ENCODE measurements at regions not wholly inside any gene's neighbourhood (a gene's known extent, or its start where the extent isn't known, plus 50 kb on each side); places are given as distances from the start of the nearest gene placed in this dataset.

DNA sequence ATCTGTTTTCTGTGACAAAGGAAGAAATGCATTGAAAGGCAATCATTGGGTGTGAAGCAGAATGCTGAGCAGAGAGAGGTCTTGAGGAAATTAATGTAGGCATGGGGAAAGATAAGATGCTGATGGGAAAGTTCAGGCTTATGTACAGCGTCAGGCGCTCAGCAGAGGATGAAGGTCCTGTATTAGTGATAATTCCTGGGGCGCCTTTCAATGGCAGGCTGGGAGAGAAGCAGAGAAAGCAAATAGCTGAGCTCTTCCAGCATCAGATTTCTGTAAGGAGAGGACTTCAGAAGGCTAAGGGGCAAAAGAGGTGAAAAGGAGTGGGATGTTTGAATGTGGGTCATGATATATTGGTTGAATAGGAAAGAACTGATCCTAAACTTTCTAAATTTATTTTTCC, 129.8 kb downstream of the HNMT start:
- TF ChIP-seq RAD21 (IDR thresholded peaks at IDR 0.05; ENCODE audit: low read depth) (no peak), TCF12 (IDR thresholded peaks at IDR 0.05; ENCODE audit: low read depth) (no peak), EP300 (IDR thresholded peaks at IDR 0.05; ENCODE audit: borderline replicate concordance) (no peak), ZBTB7A (IDR thresholded peaks at IDR 0.05; ENCODE audit: low read depth) (no peak), TAF1 (IDR thresholded peaks at IDR 0.05; ENCODE audit: low read depth) (no peak), YY1 (IDR thresholded peaks at IDR 0.05; ENCODE audit: low read depth) (no peak), CREB1 (IDR thresholded peaks at IDR 0.05; ENCODE audit: low read depth) (no peak), NFIC (IDR thresholded peaks at IDR 0.05) (no peak), FOXM1 (IDR thresholded peaks at IDR 0.05; ENCODE audit: borderline replicate concordance, low read depth) (no peak)
- TF ChIP-seq, protein P1, sequence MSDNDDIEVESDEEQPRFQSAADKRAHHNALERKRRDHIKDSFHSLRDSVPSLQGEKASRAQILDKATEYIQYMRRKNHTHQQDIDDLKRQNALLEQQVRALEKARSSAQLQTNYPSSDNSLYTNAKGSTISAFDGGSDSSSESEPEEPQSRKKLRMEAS (IDR thresholded peaks at IDR 0.05), result no peak
- TF ChIP-seq, protein P2, sequence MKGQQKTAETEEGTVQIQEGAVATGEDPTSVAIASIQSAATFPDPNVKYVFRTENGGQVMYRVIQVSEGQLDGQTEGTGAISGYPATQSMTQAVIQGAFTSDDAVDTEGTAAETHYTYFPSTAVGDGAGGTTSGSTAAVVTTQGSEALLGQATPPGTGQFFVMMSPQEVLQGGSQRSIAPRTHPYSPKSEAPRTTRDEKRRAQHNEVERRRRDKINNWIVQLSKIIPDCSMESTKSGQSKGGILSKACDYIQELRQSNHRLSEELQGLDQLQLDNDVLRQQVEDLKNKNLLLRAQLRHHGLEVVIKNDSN (IDR thresholded peaks at IDR 0.05), result no peak

DNA sequence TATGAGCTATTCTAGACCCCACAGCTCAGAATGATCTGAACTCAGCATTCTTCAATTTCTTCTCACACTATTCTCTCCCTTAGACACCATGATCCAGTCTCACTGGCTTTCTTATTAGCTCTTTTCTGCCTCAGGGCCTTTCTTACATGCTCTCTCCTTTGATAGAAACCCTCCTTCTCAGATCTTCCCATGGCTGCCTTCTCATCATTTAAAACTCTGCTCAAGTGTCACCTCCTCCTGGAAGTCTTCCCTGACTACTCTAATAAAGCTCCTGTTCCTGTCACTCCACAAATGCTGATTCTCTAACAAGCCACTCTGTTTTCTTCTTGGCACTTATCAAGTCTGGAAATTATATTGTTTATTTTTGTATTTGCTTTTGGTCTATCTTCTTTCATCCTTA, 131.1 kb downstream of the HNMT start:
- TF ChIP-seq CREB1 (IDR thresholded peaks at IDR 0.05; ENCODE audit: low read depth) (no peak), FOXM1 (IDR thresholded peaks at IDR 0.05; ENCODE audit: borderline replicate concordance, low read depth) (no peak), RAD21 (IDR thresholded peaks at IDR 0.05; ENCODE audit: low read depth) (no peak), EGR1 (IDR thresholded peaks at IDR 0.05) (no peak), TAF1 (IDR thresholded peaks at IDR 0.05; ENCODE audit: low read depth) (no peak)
- TF ChIP-seq, protein P1 (IDR thresholded peaks at IDR 0.05), result no peak
- TF ChIP-seq, protein P3, sequence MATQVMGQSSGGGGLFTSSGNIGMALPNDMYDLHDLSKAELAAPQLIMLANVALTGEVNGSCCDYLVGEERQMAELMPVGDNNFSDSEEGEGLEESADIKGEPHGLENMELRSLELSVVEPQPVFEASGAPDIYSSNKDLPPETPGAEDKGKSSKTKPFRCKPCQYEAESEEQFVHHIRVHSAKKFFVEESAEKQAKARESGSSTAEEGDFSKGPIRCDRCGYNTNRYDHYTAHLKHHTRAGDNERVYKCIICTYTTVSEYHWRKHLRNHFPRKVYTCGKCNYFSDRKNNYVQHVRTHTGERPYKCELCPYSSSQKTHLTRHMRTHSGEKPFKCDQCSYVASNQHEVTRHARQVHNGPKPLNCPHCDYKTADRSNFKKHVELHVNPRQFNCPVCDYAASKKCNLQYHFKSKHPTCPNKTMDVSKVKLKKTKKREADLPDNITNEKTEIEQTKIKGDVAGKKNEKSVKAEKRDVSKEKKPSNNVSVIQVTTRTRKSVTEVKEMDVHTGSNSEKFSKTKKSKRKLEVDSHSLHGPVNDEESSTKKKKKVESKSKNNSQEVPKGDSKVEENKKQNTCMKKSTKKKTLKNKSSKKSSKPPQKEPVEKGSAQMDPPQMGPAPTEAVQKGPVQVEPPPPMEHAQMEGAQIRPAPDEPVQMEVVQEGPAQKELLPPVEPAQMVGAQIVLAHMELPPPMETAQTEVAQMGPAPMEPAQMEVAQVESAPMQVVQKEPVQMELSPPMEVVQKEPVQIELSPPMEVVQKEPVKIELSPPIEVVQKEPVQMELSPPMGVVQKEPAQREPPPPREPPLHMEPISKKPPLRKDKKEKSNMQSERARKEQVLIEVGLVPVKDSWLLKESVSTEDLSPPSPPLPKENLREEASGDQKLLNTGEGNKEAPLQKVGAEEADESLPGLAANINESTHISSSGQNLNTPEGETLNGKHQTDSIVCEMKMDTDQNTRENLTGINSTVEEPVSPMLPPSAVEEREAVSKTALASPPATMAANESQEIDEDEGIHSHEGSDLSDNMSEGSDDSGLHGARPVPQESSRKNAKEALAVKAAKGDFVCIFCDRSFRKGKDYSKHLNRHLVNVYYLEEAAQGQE (IDR thresholded peaks at IDR 0.05; ENCODE audit: low read depth), result no peak

DNA sequence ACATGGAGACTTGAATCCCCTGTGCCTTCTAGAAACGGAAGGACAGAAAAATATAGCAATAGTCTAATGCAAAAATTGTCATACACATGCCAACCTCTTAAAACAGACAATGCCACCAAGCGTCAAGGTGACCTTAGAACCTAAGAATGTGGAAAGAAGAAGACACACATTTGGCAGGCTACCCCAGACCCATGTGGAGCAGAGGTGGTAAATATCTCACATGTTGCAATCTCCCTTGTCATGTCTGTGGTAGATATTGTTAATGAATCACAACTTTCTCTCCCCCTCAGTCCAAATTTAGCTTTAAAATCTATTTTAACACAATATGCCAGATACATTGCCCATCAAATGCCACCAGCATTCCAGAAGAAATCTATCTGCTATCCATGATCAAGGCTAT, 137.4 kb downstream of the HNMT start:
- TF ChIP-seq CEBPB (IDR thresholded peaks at IDR 0.05) (no peak), YY1 (IDR thresholded peaks at IDR 0.05; ENCODE audit: low read depth) (no peak), EGR1 (IDR thresholded peaks at IDR 0.05) (no peak), TCF12 (IDR thresholded peaks at IDR 0.05; ENCODE audit: low read depth) (no peak), NFIC (IDR thresholded peaks at IDR 0.05) (no peak), TAF1 (IDR thresholded peaks at IDR 0.05; ENCODE audit: low read depth) (no peak), RAD21 (IDR thresholded peaks at IDR 0.05; ENCODE audit: low read depth) (no peak), CREB1 (IDR thresholded peaks at IDR 0.05; ENCODE audit: low read depth) (no peak), TEAD4 (IDR thresholded peaks at IDR 0.05) (no peak), EP300 (IDR thresholded peaks at IDR 0.05; ENCODE audit: borderline replicate concordance) (no peak), FOXM1 (IDR thresholded peaks at IDR 0.05; ENCODE audit: borderline replicate concordance, low read depth) (no peak), ZBTB7A (IDR thresholded peaks at IDR 0.05; ENCODE audit: low read depth) (no peak)
- TF ChIP-seq, protein P1 (IDR thresholded peaks at IDR 0.05), result no peak
- TF ChIP-seq, protein P3 (IDR thresholded peaks at IDR 0.05; ENCODE audit: low read depth), result no peak
- TF ChIP-seq, protein P2 (IDR thresholded peaks at IDR 0.05), result no peak

DNA sequence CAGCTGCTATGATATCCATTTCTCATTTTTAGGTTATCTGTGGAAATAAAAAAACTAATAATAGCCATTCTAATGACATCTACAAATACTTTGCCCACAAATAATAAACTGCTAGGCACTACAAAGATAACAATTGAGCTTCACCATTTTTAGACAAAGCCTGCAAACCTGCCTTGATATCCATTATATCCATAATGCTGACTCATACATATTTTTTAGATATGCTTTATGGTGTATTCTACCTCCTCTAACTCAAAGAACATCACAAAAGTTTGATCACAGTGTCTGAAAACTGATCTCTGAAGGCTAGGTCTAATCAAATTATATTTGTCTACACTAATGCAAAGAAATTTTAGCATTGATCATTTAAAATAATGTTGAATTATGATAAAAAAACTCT, 138.4 kb downstream of the HNMT start:
- TF ChIP-seq CREB1 (IDR thresholded peaks at IDR 0.05; ENCODE audit: low read depth) (no peak), EP300 (IDR thresholded peaks at IDR 0.05; ENCODE audit: borderline replicate concordance) (no peak), ZBTB7A (IDR thresholded peaks at IDR 0.05; ENCODE audit: low read depth) (no peak), RAD21 (IDR thresholded peaks at IDR 0.05; ENCODE audit: low read depth) (no peak), CEBPB (IDR thresholded peaks at IDR 0.05) (no peak)
- TF ChIP-seq, protein P1 (IDR thresholded peaks at IDR 0.05), result no peak
- TF ChIP-seq, protein P3 (IDR thresholded peaks at IDR 0.05; ENCODE audit: low read depth), result no peak
- TF ChIP-seq, protein P2 (IDR thresholded peaks at IDR 0.05), result no peak

All from Ishikawa (cell line).